ENCODE measurements at regions not wholly inside any gene's neighbourhood (a gene's known extent, or its start where the extent isn't known, plus 50 kb on each side); places are given as distances from the start of the nearest gene placed in this dataset.

- H3K36me3 ChIP-seq: no peaks in the 10 kb centered on the region
- 87 to 94% (median 88%) methylated on average over 12 of the region's 12 CpGs for WGBS, 5 donors
- TF ChIP-seq POLR2A (IDR thresholded peaks at IDR 0.05) (no peak), POLR2AphosphoS5 (IDR thresholded peaks at IDR 0.05) (no peak), CTCF (IDR thresholded peaks at IDR 0.05 in 8 of 11, conservative IDR thresholded peaks at IDR 0.05 in 3 of 11) (no peak)
- no peak overlapping the region for H3K27ac ChIP-seq
- peaks cover 0 to 18% (median 5%) of the 10 kb centered on the region in 6 donors for H3K4me1 ChIP-seq
- no peaks in the 10 kb centered on the region for H3K9me3 ChIP-seq
- H3K4me3 ChIP-seq: no peak overlapping the region
- intact Hi-C loops (cut with DNase I; ENCODE audit: low total_unique reads): no loop called here
- H3K27me3 ChIP-seq (replicated peaks in 1 of 7): peaks cover 0 to 6% (median 0%) of the 10 kb centered on the region in 7 donors
- no peak for DNase-seq
Measured at GRCh38 chr15:62509395-62509958, 344.4 kb upstream of the C2CD4B start.

GRCh38 chr15:62510791-62511190 lies 345.7 kb upstream of the C2CD4B start:
- Histone ChIP-seq H3K4me3 (no peak overlapping the region), H3K4me1 (peaks cover 0 to 12% (median 5%) of the 10 kb centered on the region in 6 donors), H3K27me3 (replicated peaks in 1 of 7) (peaks cover 0 to 11% (median 0%) of the 10 kb centered on the region in 7 donors), H3K27ac (no peak overlapping the region), H3K36me3 (no peaks in the 10 kb centered on the region), H3K9me3 (no peaks in the 10 kb centered on the region)
- TF ChIP-seq POLR2A (IDR thresholded peaks at IDR 0.05) (no peak), CTCF (IDR thresholded peaks at IDR 0.05 in 8 of 11, conservative IDR thresholded peaks at IDR 0.05 in 3 of 11) (no peak), POLR2AphosphoS5 (IDR thresholded peaks at IDR 0.05) (no peak)
- WGBS, 5 donors: 90 to 95% (median 91%) methylated on average over 4 of the region's 4 CpGs
- no peak for DNase-seq
- intact Hi-C loops (cut with DNase I; ENCODE audit: low total_unique reads): no loop called here

- no peak overlapping the region for H3K4me3 ChIP-seq
- H3K9me3 ChIP-seq: no peaks in the 10 kb centered on the region
- no peak overlapping the region for H3K27ac ChIP-seq
- H3K4me1 ChIP-seq: no peaks in the 10 kb centered on the region
- TF ChIP-seq POLR2AphosphoS5 (IDR thresholded peaks at IDR 0.05) (no peak), POLR2A (IDR thresholded peaks at IDR 0.05) (no peak), CTCF (IDR thresholded peaks at IDR 0.05 in 8 of 11, conservative IDR thresholded peaks at IDR 0.05 in 3 of 11) (no peak)
- intact Hi-C loops (cut with DNase I; ENCODE audit: low total_unique reads): no loop called here
- no peak for DNase-seq
- 67 to 87% (median 68%) methylated on average over 1 of the region's 1 CpG for WGBS, 5 donors
- H3K36me3 ChIP-seq: no peaks in the 10 kb centered on the region
- peaks cover 0 to 11% (median 0%) of the 10 kb centered on the region in 7 donors for H3K27me3 ChIP-seq (replicated peaks in 1 of 7)
Measured at GRCh38 chr15:62512904-62513303, 347.8 kb upstream of the C2CD4B start.

GRCh38 chr15:62513893-62514292 lies 348.8 kb upstream of the C2CD4B start:
- TF ChIP-seq CTCF (IDR thresholded peaks at IDR 0.05 in 8 of 11, conservative IDR thresholded peaks at IDR 0.05 in 3 of 11) (no peak), POLR2AphosphoS5 (IDR thresholded peaks at IDR 0.05) (no peak), POLR2A (IDR thresholded peaks at IDR 0.05) (no peak)
- intact Hi-C loops (cut with DNase I; ENCODE audit: low total_unique reads): no loop called here
- no peak for DNase-seq
- Histone ChIP-seq H3K4me3 (no peak overlapping the region), H3K9me3 (no peaks in the 10 kb centered on the region), H3K36me3 (no peaks in the 10 kb centered on the region), H3K27ac (no peak overlapping the region), H3K4me1 (no peaks in the 10 kb centered on the region), H3K27me3 (replicated peaks in 1 of 7) (peaks cover 0 to 11% (median 0%) of the 10 kb centered on the region in 7 donors)
- 79 to 89% (median 82%) methylated on average over 4 of the region's 4 CpGs for WGBS, 5 donors
